HCT116 (cell line): ENCODE measurements at regions not wholly inside any gene's neighbourhood (a gene's known extent, or its start where the extent isn't known, plus 50 kb on each side); places are given as distances from the start of the nearest gene placed in this dataset.

Experiments used
- POLR2A ChIP-seq: IDR thresholded peaks from 2 replicates; pipeline ENCODE4 v1.7.0; 2011; ENCODE audit warnings: borderline replicate concordance; ENCODE audit not compliant: insufficient read depth, insufficient read length; ENCODE audit errors: extremely low read depth
- POLR2AphosphoS5 ChIP-seq: IDR thresholded peaks from 2 replicates; pipeline ENCODE4 v1.6.1; 2011; ENCODE audit warnings: mild to moderate bottlenecking, low read depth, low read length, moderate library complexity
- RAD21 ChIP-seq: IDR thresholded peaks from 2 replicates; pipeline ENCODE4 v1.6.1; 2012; ENCODE audit warnings: low read depth, mild to moderate bottlenecking
- YY1 ChIP-seq: IDR thresholded peaks from 2 replicates; pipeline ENCODE4 v1.6.1; 2011; ENCODE audit warnings: low read length, low read depth, moderate library complexity, mild to moderate bottlenecking; ENCODE audit not compliant: insufficient replicate concordance; ENCODE audit errors: extremely low read depth
- TF ChIP-seq, protein P1 (sequence below), 3 experiments: fragments of 200-600 bp in 1 of 3; sonication (generic) in 1 of 3; IDR thresholded peaks in 2 of 3; conservative IDR thresholded peaks in 1 of 3; 2 replicates each; pipeline ENCODE4 v1.5.1; 2012 to 2017; ENCODE audit warnings: low read depth in 2 of 3, low read length in 2 of 3, antibody characterized with exemption in 1 of 3, borderline replicate concordance in 1 of 3, control low read depth in 1 of 3, mild to moderate bottlenecking in 1 of 3, mixed read lengths in 1 of 3, mixed run types in 1 of 3, moderate library complexity in 1 of 3; ENCODE audit not compliant: insufficient read depth in 1 of 3
- TF ChIP-seq, protein P2 (sequence below): IDR thresholded peaks from 2 replicates; pipeline ENCODE4 v1.6.1; 2012

- TF ChIP-seq YY1 (no peak), RAD21 (no peak), POLR2AphosphoS5 (no peak), POLR2A (no peak)
- TF ChIP-seq, protein P1, sequence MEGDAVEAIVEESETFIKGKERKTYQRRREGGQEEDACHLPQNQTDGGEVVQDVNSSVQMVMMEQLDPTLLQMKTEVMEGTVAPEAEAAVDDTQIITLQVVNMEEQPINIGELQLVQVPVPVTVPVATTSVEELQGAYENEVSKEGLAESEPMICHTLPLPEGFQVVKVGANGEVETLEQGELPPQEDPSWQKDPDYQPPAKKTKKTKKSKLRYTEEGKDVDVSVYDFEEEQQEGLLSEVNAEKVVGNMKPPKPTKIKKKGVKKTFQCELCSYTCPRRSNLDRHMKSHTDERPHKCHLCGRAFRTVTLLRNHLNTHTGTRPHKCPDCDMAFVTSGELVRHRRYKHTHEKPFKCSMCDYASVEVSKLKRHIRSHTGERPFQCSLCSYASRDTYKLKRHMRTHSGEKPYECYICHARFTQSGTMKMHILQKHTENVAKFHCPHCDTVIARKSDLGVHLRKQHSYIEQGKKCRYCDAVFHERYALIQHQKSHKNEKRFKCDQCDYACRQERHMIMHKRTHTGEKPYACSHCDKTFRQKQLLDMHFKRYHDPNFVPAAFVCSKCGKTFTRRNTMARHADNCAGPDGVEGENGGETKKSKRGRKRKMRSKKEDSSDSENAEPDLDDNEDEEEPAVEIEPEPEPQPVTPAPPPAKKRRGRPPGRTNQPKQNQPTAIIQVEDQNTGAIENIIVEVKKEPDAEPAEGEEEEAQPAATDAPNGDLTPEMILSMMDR (IDR thresholded peaks at IDR 0.05 in 2 of 3, conservative IDR thresholded peaks at IDR 0.05 in 1 of 3; ENCODE audit: borderline replicate concordance in 1 of 3, insufficient read depth in 1 of 3, low read depth in 2 of 3, low read length in 2 of 3) = no peak
- TF ChIP-seq, protein P2, sequence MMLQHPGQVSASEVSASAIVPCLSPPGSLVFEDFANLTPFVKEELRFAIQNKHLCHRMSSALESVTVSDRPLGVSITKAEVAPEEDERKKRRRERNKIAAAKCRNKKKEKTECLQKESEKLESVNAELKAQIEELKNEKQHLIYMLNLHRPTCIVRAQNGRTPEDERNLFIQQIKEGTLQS = no peak
Observed at GRCh38 chr1:79530055-79530454, 523.5 kb upstream of the ADGRL4 start.
